ENCODE measurements at regions not wholly inside any gene's neighbourhood (a gene's known extent, or its start where the extent isn't known, plus 50 kb on each side); places are given as distances from the start of the nearest gene placed in this dataset.

DNA sequence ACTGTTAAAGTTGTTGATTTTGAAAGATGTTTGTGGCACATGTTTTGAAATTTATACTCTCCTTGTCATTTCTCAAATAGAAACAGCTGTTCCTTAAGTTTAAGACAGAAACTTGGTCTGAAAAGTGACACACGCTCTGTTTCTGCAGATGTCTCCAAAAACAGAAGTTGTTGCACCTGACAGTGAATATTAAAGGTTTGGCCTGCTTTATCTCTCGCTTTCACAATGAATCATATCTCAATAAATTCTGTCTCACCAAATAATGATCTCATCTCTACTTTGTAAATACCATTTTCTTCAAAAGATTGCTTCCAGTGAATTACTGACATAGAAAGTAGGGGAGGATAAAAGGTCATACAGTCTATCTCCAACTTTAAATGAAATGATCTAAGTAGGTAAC is 294.9 kb upstream of the SYT4 start:
- DNase-seq (ENCODE audit: low read depth): no peak
- Histone ChIP-seq H3K36me3 (ENCODE audit: control insufficient read depth, insufficient read depth, low read length) (no peaks in the 10 kb centered on the region), H3K4me3 (ENCODE audit: low read depth, low read length) (no peak overlapping the region), H3K27me3 (ENCODE audit: control insufficient read depth, insufficient read depth, low read length) (no peaks in the 10 kb centered on the region)
- TF ChIP-seq, protein P1, sequence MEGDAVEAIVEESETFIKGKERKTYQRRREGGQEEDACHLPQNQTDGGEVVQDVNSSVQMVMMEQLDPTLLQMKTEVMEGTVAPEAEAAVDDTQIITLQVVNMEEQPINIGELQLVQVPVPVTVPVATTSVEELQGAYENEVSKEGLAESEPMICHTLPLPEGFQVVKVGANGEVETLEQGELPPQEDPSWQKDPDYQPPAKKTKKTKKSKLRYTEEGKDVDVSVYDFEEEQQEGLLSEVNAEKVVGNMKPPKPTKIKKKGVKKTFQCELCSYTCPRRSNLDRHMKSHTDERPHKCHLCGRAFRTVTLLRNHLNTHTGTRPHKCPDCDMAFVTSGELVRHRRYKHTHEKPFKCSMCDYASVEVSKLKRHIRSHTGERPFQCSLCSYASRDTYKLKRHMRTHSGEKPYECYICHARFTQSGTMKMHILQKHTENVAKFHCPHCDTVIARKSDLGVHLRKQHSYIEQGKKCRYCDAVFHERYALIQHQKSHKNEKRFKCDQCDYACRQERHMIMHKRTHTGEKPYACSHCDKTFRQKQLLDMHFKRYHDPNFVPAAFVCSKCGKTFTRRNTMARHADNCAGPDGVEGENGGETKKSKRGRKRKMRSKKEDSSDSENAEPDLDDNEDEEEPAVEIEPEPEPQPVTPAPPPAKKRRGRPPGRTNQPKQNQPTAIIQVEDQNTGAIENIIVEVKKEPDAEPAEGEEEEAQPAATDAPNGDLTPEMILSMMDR (IDR thresholded peaks at IDR 0.05; ENCODE audit: insufficient read depth, low read length, poor library complexity, severe bottlenecking): no peak

DNA sequence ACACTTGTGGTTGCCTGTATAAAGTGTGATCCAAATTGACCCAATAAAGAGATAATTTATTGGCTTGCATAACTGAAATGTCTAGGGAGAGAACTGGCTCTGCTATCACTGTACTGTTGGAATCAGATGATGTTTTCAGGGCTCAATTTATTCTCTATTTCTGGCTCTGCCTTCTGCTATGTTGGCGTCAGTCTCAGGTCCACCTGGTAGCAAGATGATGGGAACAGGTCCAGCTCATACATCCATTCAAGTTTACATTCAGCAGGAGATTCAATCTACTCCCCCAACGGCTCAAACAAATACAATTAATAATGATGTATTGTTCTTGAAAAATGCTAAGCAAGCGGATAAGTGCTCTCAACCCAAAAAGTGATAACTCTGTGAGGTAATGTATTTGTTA is 297.7 kb upstream of the SYT4 start:
- DNase-seq (ENCODE audit: low read depth): no peak
- TF ChIP-seq, protein P1 (IDR thresholded peaks at IDR 0.05; ENCODE audit: insufficient read depth, low read length, poor library complexity, severe bottlenecking): no peak
- Histone ChIP-seq H3K27me3 (ENCODE audit: control insufficient read depth, insufficient read depth, low read length) (no peaks in the 10 kb centered on the region), H3K4me3 (ENCODE audit: low read depth, low read length) (no peak overlapping the region), H3K36me3 (ENCODE audit: control insufficient read depth, insufficient read depth, low read length) (no peaks in the 10 kb centered on the region)

DNA sequence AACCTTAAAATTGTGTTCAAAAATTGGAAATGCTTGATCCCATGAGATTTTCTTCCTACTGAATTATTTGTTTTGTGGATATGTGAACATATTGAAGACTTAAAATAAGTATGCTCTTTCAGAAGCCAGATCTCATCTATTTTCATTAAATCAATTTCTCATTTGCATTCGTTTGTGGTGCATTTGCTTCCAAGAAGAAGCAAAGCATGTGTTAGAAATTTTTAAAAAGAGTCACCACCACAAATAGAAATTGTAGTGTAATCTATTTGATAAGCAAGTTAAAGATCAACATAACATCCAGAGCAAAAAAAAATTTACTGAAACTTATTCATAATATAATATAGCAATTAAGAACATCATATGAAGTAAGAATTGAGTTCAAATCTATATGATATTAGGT is 300.9 kb upstream of the SYT4 start:
- TF ChIP-seq, protein P1 (IDR thresholded peaks at IDR 0.05; ENCODE audit: insufficient read depth, low read length, poor library complexity, severe bottlenecking): no peak
- no peaks in the 10 kb centered on the region for H3K36me3 ChIP-seq (ENCODE audit: control insufficient read depth, insufficient read depth, low read length)

DNA sequence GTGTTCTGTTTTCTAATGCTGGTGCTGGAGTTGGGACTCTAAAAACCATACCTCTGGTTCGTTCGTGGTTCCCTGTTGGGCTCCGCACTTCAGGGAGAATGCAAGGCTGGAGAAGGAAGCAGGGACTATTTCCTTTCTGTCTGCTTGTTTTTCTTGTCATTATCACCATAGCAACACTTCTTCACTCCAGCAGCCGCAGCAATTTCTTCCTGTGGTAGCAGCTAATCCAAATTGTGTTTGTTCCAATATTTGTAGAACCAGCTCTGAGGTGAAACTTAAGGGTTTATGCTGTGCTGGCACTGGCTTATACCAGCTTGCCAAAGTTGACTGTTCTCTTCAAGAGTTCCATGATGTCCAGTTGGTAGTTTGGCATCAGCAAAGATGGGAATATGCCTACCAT is 301.4 kb upstream of the SYT4 start:
- TF ChIP-seq, protein P1 (IDR thresholded peaks at IDR 0.05; ENCODE audit: insufficient read depth, low read length, poor library complexity, severe bottlenecking): no peak
- H3K36me3 ChIP-seq (ENCODE audit: control insufficient read depth, insufficient read depth, low read length): no peaks in the 10 kb centered on the region
- no peak for DNase-seq (ENCODE audit: low read depth)
- H3K27me3 ChIP-seq (ENCODE audit: control insufficient read depth, insufficient read depth, low read length): no peaks in the 10 kb centered on the region
- no peak overlapping the region for H3K4me3 ChIP-seq (ENCODE audit: low read depth, low read length)

More for the DNA sequence above, 300.9 kb upstream of the SYT4 start:
- DNase-seq (ENCODE audit: low read depth): no peak
- no peaks in the 10 kb centered on the region for H3K27me3 ChIP-seq (ENCODE audit: control insufficient read depth, insufficient read depth, low read length)
- H3K4me3 ChIP-seq (ENCODE audit: low read depth, low read length): no peak overlapping the region

DNA sequence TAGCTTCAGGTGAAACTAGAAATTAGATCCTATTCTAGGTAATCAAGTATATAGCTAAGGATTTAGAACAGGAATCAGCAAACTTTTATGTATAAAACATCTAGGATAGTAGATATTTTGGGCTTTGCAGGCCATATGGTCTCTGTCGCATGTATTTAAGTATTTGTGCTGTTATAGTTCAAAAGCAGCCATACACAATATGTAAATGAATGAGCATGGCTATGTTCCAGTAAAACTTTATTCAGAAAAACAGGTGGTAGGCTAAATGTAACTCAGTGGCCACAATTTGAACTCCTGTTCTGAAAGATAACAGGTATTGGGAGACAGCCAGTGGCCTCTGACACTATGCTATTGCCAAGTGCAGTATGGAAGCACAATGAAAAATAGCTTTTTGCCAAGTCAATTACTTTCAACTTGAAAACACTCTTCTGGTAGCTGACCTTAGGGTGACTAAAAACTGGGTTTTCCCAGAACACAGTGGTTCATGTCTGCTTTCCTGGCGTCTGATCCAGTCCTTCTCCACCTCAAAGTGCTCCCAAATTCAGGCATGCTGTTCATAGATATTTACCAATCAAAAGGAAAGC is 304.7 kb upstream of the SYT4 start:
- no peaks in the 10 kb centered on the region for H3K36me3 ChIP-seq (ENCODE audit: control insufficient read depth, insufficient read depth, low read length)
- no peaks in the 10 kb centered on the region for H3K27me3 ChIP-seq (ENCODE audit: control insufficient read depth, insufficient read depth, low read length)
- TF ChIP-seq, protein P1 (IDR thresholded peaks at IDR 0.05; ENCODE audit: insufficient read depth, low read length, poor library complexity, severe bottlenecking): no peak
- no peak for DNase-seq (ENCODE audit: low read depth)
- H3K4me3 ChIP-seq (ENCODE audit: low read depth, low read length): no peak overlapping the region

DNA sequence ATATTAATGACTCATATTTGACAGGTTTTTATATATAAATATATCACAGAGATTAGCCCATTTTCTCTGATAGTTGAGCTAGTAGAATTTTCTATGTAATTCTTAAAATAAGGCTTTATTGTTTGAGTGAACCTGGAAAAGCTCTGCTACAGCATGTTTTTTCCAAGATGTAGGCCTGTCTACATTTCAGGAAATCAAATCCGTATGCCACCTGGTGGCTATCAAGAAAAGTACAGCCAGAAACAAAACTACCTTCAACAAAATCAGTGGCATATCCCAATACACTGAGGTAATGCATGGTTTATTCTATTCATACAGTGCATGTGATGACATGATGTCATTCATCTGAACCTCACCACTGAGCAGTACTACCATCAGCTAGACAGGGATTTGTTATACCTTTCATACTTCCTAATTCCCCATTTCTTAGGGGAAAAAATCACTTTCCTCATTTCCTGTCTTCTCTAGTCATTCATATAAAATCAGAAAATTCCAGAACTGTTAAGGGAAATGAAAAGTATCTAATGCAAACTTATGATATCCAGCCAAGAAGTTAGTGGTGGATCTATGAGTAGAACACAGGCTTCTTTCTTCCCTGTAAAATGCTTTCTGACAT is 310.4 kb upstream of the SYT4 start:
- TF ChIP-seq, protein P1 (IDR thresholded peaks at IDR 0.05; ENCODE audit: insufficient read depth, low read length, poor library complexity, severe bottlenecking): peak; percentile 64
- no peak overlapping the region for H3K4me3 ChIP-seq (ENCODE audit: low read depth, low read length)
- H3K36me3 ChIP-seq (ENCODE audit: control insufficient read depth, insufficient read depth, low read length): no peaks in the 10 kb centered on the region
- no peak for DNase-seq (ENCODE audit: low read depth)
- peaks cover 3% of the 10 kb centered on the region for H3K27me3 ChIP-seq (ENCODE audit: control insufficient read depth, insufficient read depth, low read length)

Data from kidney epithelial cell (primary cell).